ENCODE measurements at regions not wholly inside any gene's neighbourhood (a gene's known extent, or its start where the extent isn't known, plus 50 kb on each side); places are given as distances from the start of the nearest gene placed in this dataset.

DNA sequence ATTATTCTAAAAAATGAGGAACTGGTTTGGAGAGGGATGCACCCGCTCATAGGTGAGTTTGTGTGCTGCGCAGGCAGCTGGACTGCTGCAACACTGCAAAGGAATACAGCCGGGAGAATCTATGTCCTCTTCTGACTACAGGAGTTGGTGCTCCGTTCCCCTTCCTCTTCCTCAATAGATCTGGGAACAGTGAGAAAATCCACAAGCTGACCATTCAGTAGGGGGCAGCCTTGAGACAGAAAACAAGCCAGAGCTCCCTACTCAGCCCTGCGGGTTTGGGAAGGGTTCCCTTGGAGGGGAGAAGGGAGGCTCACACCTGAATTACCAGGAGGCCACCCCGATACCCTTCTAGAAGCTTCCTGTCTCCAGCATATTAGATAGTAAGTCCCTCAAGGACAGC is 87.3 kb upstream of the FOXI2 start:
- TF ChIP-seq, protein P1, sequence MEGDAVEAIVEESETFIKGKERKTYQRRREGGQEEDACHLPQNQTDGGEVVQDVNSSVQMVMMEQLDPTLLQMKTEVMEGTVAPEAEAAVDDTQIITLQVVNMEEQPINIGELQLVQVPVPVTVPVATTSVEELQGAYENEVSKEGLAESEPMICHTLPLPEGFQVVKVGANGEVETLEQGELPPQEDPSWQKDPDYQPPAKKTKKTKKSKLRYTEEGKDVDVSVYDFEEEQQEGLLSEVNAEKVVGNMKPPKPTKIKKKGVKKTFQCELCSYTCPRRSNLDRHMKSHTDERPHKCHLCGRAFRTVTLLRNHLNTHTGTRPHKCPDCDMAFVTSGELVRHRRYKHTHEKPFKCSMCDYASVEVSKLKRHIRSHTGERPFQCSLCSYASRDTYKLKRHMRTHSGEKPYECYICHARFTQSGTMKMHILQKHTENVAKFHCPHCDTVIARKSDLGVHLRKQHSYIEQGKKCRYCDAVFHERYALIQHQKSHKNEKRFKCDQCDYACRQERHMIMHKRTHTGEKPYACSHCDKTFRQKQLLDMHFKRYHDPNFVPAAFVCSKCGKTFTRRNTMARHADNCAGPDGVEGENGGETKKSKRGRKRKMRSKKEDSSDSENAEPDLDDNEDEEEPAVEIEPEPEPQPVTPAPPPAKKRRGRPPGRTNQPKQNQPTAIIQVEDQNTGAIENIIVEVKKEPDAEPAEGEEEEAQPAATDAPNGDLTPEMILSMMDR (IDR thresholded peaks at IDR 0.05; ENCODE audit: low read length) = peak; percentile 24
- TF ChIP-seq EZH2phosphoT487 (IDR thresholded peaks at IDR 0.05; ENCODE audit: low read length) (no peak), EZH2 (optimal IDR thresholded peaks at IDR 0.05; ENCODE audit: low read depth, low read length) (no peak)
